Testis (tissue), 2 donors: ENCODE measurements at regions not wholly inside any gene's neighbourhood (a gene's known extent, or its start where the extent isn't known, plus 50 kb on each side); places are given as distances from the start of the nearest gene placed in this dataset.

Source experiments
- POLR2A ChIP-seq: fragments of 450-650 bp; IDR thresholded peaks from one replicate; pipeline ENCODE4 v1.6.1; 2017; ENCODE audit warnings: antibody characterized with exemption, mild to moderate bottlenecking, moderate library complexity
- TF ChIP-seq, protein P1 (sequence below), 3 experiments: fragments of 450-650 bp in 2 of 3; fragments of 200-600 bp in 1 of 3; sonication (generic) in 1 of 3; IDR thresholded peaks; one replicate each; pipeline ENCODE4 v1.5.1; 2016 to 2019; ENCODE audit warnings: antibody characterized with exemption in 3 of 3, mild to moderate bottlenecking in 2 of 3, moderate library complexity in 1 of 3

DNA sequence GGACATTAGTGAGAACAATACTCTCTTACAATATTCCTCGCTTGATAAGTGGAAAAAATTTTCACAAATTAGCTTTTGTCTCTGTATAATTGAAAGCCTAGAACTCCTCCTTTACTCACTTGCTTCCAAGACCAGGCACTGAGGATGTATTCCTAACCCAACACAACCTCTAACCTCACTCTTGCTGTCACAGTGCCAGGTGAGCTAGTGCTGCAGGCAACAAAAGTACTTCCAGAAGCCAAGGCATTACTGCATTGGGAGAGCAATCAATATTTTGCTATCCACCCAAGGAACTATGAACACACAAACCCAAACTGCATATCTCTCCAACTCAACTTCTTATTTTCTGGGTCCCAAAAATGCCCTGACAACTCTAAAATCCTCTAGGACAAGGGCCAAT is 1081.0 kb downstream of the VRK1 start:
- no peak for TF ChIP-seq POLR2A
- TF ChIP-seq, protein P1, sequence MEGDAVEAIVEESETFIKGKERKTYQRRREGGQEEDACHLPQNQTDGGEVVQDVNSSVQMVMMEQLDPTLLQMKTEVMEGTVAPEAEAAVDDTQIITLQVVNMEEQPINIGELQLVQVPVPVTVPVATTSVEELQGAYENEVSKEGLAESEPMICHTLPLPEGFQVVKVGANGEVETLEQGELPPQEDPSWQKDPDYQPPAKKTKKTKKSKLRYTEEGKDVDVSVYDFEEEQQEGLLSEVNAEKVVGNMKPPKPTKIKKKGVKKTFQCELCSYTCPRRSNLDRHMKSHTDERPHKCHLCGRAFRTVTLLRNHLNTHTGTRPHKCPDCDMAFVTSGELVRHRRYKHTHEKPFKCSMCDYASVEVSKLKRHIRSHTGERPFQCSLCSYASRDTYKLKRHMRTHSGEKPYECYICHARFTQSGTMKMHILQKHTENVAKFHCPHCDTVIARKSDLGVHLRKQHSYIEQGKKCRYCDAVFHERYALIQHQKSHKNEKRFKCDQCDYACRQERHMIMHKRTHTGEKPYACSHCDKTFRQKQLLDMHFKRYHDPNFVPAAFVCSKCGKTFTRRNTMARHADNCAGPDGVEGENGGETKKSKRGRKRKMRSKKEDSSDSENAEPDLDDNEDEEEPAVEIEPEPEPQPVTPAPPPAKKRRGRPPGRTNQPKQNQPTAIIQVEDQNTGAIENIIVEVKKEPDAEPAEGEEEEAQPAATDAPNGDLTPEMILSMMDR (IDR thresholded peaks at IDR 0.05) = no peak
